ENCODE measurements at regions not wholly inside any gene's neighbourhood (a gene's known extent, or its start where the extent isn't known, plus 50 kb on each side); places are given as distances from the start of the nearest gene placed in this dataset.

DNA sequence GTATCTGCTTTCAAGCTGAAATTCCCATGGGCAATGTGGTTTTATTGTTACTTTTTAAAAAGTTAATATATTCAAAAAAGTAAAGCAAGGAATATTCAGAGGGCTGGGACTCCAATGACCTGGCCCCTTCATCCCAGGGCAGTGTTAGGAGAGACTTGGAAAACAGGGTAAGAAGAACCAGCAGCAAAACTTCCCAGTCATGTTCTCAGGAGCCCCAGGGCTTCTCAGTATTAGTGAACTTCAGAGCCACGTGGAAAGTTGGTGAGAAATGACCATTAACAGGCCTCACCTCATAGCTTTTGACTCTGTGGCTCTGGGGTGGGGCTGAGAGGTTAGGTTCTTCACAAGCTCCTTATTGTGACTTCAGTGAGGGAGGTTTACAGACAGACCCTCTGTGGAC is 230.4 kb upstream of the KCNG1 start:
- DNase-seq (ENCODE audit: low read depth in 1 of 2, low spot score in 1 of 2) (no peak), FAIRE-seq (no peak), ATAC-seq (no peak)
- Histone ChIP-seq H3K4me2 (no peak overlapping the region), H3K4me3 (no peak overlapping the region), H3K9me3 (0 out of 3 replicates have a peak, but pooled peaks cover 2% of the 10 kb centered on the region), H3K4me1 (no peaks in the 10 kb centered on the region), H3K27ac (no peak overlapping the region)
- ChIA-PET CTCF (interaction anchor here (1.1 to 2.8 kb wide), 4 partner anchors 9 to 238 kb away, joined by 3 to 15 read pairs (median 4); no protein-coding TSS in a partner anchor), POLR2A (no interaction called here)
- 0% methylated on average over 1 of the region's 1 CpG for WGBS (ENCODE audit: missing lambda C conversion rate)
- TF ChIP-seq KDM5A (IDR thresholded peaks at IDR 0.05) (no peak), MYC (IDR thresholded peaks at IDR 0.05; ENCODE audit: borderline replicate concordance, low read length) (no peak), TP53 (CRISPR knock-in tag; IDR thresholded peaks at IDR 0.05) (no peak)

GRCh38 chr20:51249781-51250180 is 226.9 kb upstream of the KCNG1 start:
- WGBS (ENCODE audit: missing lambda C conversion rate), result 52% methylated on average over 6 of the region's 6 CpGs
- no peak for DNase-seq (ENCODE audit: low read depth in 1 of 2, low spot score in 1 of 2)
- CTCF ChIA-PET, result interaction anchor here (1.0 to 1.7 kb wide), 3 partner anchors 8 to 30 kb away, joined by 3 to 6 read pairs (median 3); no protein-coding TSS in a partner anchor
- POLR2A ChIA-PET, result no interaction called here
- H3K27ac ChIP-seq, result no peak overlapping the region
- no peak for TF ChIP-seq NR3C1 (IDR thresholded peaks at IDR 0.05)
- TF ChIP-seq SREBF2 (IDR thresholded peaks at IDR 0.05), result no peak
- no peak for TF ChIP-seq KDM5A (IDR thresholded peaks at IDR 0.05)
- no peak for TF ChIP-seq POLR2AphosphoS2 (conservative IDR thresholded peaks at IDR 0.05; ENCODE audit: low read length)
- no peak for TF ChIP-seq CHD4 (IDR thresholded peaks at IDR 0.05; ENCODE audit: borderline replicate concordance)
- TF ChIP-seq, protein P1, sequence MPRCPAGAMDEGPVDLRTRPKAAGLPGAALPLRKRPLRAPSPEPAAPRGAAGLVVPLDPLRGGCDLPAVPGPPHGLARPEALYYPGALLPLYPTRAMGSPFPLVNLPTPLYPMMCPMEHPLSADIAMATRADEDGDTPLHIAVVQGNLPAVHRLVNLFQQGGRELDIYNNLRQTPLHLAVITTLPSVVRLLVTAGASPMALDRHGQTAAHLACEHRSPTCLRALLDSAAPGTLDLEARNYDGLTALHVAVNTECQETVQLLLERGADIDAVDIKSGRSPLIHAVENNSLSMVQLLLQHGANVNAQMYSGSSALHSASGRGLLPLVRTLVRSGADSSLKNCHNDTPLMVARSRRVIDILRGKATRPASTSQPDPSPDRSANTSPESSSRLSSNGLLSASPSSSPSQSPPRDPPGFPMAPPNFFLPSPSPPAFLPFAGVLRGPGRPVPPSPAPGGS (IDR thresholded peaks at IDR 0.05), result no peak
- TF ChIP-seq, protein P2, sequence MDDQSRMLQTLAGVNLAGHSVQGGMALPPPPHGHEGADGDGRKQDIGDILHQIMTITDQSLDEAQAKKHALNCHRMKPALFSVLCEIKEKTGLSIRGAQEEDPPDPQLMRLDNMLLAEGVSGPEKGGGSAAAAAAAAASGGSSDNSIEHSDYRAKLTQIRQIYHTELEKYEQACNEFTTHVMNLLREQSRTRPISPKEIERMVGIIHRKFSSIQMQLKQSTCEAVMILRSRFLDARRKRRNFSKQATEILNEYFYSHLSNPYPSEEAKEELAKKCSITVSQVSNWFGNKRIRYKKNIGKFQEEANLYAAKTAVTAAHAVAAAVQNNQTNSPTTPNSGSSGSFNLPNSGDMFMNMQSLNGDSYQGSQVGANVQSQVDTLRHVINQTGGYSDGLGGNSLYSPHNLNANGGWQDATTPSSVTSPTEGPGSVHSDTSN (IDR thresholded peaks at IDR 0.05), result no peak
- TF ChIP-seq MYC (IDR thresholded peaks at IDR 0.05; ENCODE audit: borderline replicate concordance, low read length), result no peak
- no peak for TF ChIP-seq FOSL2 (IDR thresholded peaks at IDR 0.05)
- no peak for TF ChIP-seq FOSL2 (CRISPR knock-in tag; IDR thresholded peaks at IDR 0.05)
- TF ChIP-seq, protein P3, sequence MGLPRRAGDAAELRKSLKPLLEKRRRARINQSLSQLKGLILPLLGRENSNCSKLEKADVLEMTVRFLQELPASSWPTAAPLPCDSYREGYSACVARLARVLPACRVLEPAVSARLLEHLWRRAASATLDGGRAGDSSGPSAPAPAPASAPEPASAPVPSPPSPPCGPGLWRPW (IDR thresholded peaks at IDR 0.05), result no peak
- no peak for TF ChIP-seq EHF (CRISPR knock-in tag; IDR thresholded peaks at IDR 0.05)
- no peak for TF ChIP-seq RCOR1 (IDR thresholded peaks at IDR 0.05; ENCODE audit: low read depth, low read length)
- TF ChIP-seq HDAC2 (IDR thresholded peaks at IDR 0.05), result no peak
- TF ChIP-seq E2F6 (IDR thresholded peaks at IDR 0.05; ENCODE audit: borderline replicate concordance, low read depth), result no peak
- TF ChIP-seq ZSCAN20 (CRISPR knock-in tag; IDR thresholded peaks at IDR 0.05), result no peak
- no peak for TF ChIP-seq JUNB (IDR thresholded peaks at IDR 0.05)
- TF ChIP-seq RFX5 (IDR thresholded peaks at IDR 0.05), result no peak
- no peak for TF ChIP-seq NPAS2 (CRISPR knock-in tag; IDR thresholded peaks at IDR 0.05; ENCODE audit: borderline replicate concordance)
- no peak for TF ChIP-seq TP53 (CRISPR knock-in tag; IDR thresholded peaks at IDR 0.05)
- TF ChIP-seq HOXB5 (CRISPR knock-in tag; IDR thresholded peaks at IDR 0.05), result no peak
- H3K4me2 ChIP-seq, result no peak overlapping the region
- 0 out of 3 replicates have a peak, but pooled peaks cover 2% of the 10 kb centered on the region for H3K9me3 ChIP-seq
- no peaks in the 10 kb centered on the region for H3K4me1 ChIP-seq
- FAIRE-seq, result no peak
- no peak overlapping the region for H3K4me3 ChIP-seq
- ATAC-seq, result no peak

DNA sequence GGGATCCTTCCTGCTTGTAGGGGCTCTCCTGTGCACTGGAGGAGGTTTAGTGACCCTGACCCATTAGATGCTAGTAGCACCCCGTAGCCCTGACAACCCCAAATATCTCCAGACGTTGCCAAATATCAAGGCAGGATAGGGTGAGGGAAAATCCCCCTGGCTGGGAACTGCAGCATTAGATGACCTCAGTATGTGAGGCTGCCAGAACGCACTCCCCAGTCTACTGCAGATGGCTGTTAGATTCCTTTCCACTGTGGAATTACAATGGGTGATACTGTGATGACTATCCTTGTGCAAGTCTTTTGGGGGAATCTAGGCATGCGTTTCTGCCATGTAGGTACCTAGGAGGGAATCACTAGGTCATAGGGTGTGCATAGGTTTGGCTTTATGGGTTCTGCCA is 226.3 kb upstream of the KCNG1 start:
- ATAC-seq (no peak), FAIRE-seq (no peak), DNase-seq (ENCODE audit: low read depth in 1 of 2, low spot score in 1 of 2) (no peak)
- H3K4me1 ChIP-seq, result no peaks in the 10 kb centered on the region
- WGBS (ENCODE audit: missing lambda C conversion rate), result 13% methylated on average over 4 of the region's 4 CpGs
- H3K27ac ChIP-seq, result no peak overlapping the region
- H3K9me3 ChIP-seq, result 0 out of 3 replicates have a peak, but pooled peaks cover 3% of the 10 kb centered on the region
- no peak overlapping the region for H3K4me3 ChIP-seq
- POLR2A ChIA-PET, result no interaction called here
- CTCF ChIA-PET, result interaction anchor here (0.7 to 1.4 kb wide), 3 partner anchors 8 to 262 kb away, joined by 3 to 6 read pairs (median 4); no protein-coding TSS in a partner anchor
- no peak overlapping the region for H3K4me2 ChIP-seq
- no peak for TF ChIP-seq ZNF302 (CRISPR knock-in tag; IDR thresholded peaks at IDR 0.05)
- no peak for TF ChIP-seq KDM1A (IDR thresholded peaks at IDR 0.05; ENCODE audit: low read depth)
- TF ChIP-seq BHLHE40 (IDR thresholded peaks at IDR 0.05; ENCODE audit: low read depth, low read length), result no peak
- TF ChIP-seq HMGXB4 (CRISPR knock-in tag; IDR thresholded peaks at IDR 0.05; ENCODE audit: borderline replicate concordance), result no peak
- no peak for TF ChIP-seq GATA3 (IDR thresholded peaks at IDR 0.05; ENCODE audit: borderline replicate concordance)
- no peak for TF ChIP-seq REST (IDR thresholded peaks at IDR 0.05)
